WTC11 (cell line): ENCODE measurements at regions not wholly inside any gene's neighbourhood (a gene's known extent, or its start where the extent isn't known, plus 50 kb on each side); places are given as distances from the start of the nearest gene placed in this dataset.
"Not testable (repeated sequence)": the region's sequence is repeated elsewhere in the genome, so short reads cannot be mapped to it uniquely, and the experiment has no call there.

Experiments used
- ATAC-seq: fragments of 200-7000 bp; cut with Tn5 transposase; 2 replicates; pipeline ENCODE4 v1.10.0; 2021; ENCODE audit warnings: mild to moderate bottlenecking, moderate library complexity
- CTCF ChIA-PET: fragments of 300-600 bp; sonication (Branson Sonifier 250); formaldehyde crosslinking; loops from one replicate; lab custom pipeline; 2021; ENCODE audit warnings: antibody characterized with exemption; lab: Charles Lee
- POLR2A ChIA-PET: fragments of 350-600 bp; sonication (Branson Sonifier 250); formaldehyde crosslinking; loops from one replicate; lab custom pipeline; 2021; ENCODE audit warnings: antibody characterized with exemption; lab: Charles Lee
- DNase-seq: peaks from one replicate; pipeline ENCODE4 v3.0.0; 2021; ENCODE audit warnings: low spot score
- H3K27ac Mint-ChIP-seq: 2 replicates; pipeline ENCODE4 v1.8.0; 2021; ENCODE audit warnings: mixed read lengths
- H3K27me3 Mint-ChIP-seq: 2 replicates; pipeline ENCODE4 v1.8.0; 2021; ENCODE audit warnings: low read depth, mild to moderate bottlenecking, moderate library complexity, mixed read lengths
- H3K36me3 Mint-ChIP-seq: 2 replicates; pipeline ENCODE4 v1.8.0; 2021; ENCODE audit warnings: mixed read lengths
- H3K4me1 Mint-ChIP-seq: 2 replicates; pipeline ENCODE4 v1.8.0; 2022; ENCODE audit warnings: mixed read lengths
- H3K4me3 Mint-ChIP-seq: 2 replicates; pipeline ENCODE4 v1.8.0; 2021; ENCODE audit warnings: mild to moderate bottlenecking, moderate library complexity, mixed read lengths
- H3K9me3 Mint-ChIP-seq: 2 replicates; pipeline ENCODE4 v1.8.0; 2021; ENCODE audit warnings: mixed read lengths
- ATF6 ChIP-seq: sonication (generic); formaldehyde crosslinking; IDR thresholded peaks from 2 replicates; pipeline ENCODE4 v1.8.1; 2023; ENCODE audit warnings: mild to moderate bottlenecking, missing genetic modification reagents
- CDX4 ChIP-seq: fragments of 250-450 bp; sonication (Bioruptor Pico); IDR thresholded peaks from 2 replicates; pipeline ENCODE4 v1.9.0; 2021; ENCODE audit warnings: moderate library complexity, mild to moderate bottlenecking, inconsistent platforms, borderline replicate concordance
- HMGXB4 ChIP-seq: sonication (generic); formaldehyde crosslinking; IDR thresholded peaks from 2 replicates; pipeline ENCODE4 v1.8.1; 2023; ENCODE audit warnings: mild to moderate bottlenecking, moderate library complexity, missing genetic modification reagents
- JAZF1 ChIP-seq: fragments of 250-450 bp; sonication (Bioruptor Pico); IDR thresholded peaks from 2 replicates; pipeline ENCODE4 v1.9.0; 2021; ENCODE audit warnings: moderate library complexity, mild to moderate bottlenecking, inconsistent platforms
- MAX ChIP-seq: sonication (generic); formaldehyde crosslinking; IDR thresholded peaks from 2 replicates; pipeline ENCODE4 v1.8.0; 2022; ENCODE audit warnings: mild to moderate bottlenecking, missing genetic modification reagents
- MLX ChIP-seq: sonication (generic); formaldehyde crosslinking; IDR thresholded peaks from 2 replicates; pipeline ENCODE4 v1.8.1; 2023; ENCODE audit warnings: mild to moderate bottlenecking, missing genetic modification reagents, moderate library complexity
- NR2C2 ChIP-seq: sonication (generic); formaldehyde crosslinking; IDR thresholded peaks from 2 replicates; pipeline ENCODE4 v1.8.0; 2022; ENCODE audit warnings: mild to moderate bottlenecking, missing genetic modification reagents
- OVOL2 ChIP-seq: fragments of 250-450 bp; sonication (Bioruptor Pico); IDR thresholded peaks from 2 replicates; pipeline ENCODE4 v1.9.0; 2021; ENCODE audit warnings: mild to moderate bottlenecking, borderline replicate concordance
- PRDM15 ChIP-seq: sonication (generic); formaldehyde crosslinking; IDR thresholded peaks from 2 replicates; pipeline ENCODE4 v1.8.0; 2022; ENCODE audit warnings: missing genetic modification reagents
- PRRX2 ChIP-seq: fragments of 250-450 bp; sonication (Bioruptor Pico); IDR thresholded peaks from 2 replicates; pipeline ENCODE4 v1.8.0; 2021; ENCODE audit warnings: mild to moderate bottlenecking
- RELA ChIP-seq: sonication (generic); formaldehyde crosslinking; IDR thresholded peaks from 2 replicates; pipeline ENCODE4 v1.8.1; 2022; ENCODE audit warnings: missing genetic modification reagents, mild to moderate bottlenecking, borderline replicate concordance
- SMAD3 ChIP-seq: sonication (generic); formaldehyde crosslinking; IDR thresholded peaks from 2 replicates; pipeline ENCODE4 v1.8.0; 2022; ENCODE audit warnings: missing genetic modification reagents, mild to moderate bottlenecking, borderline replicate concordance
- ZNF423 ChIP-seq: fragments of 250-450 bp; sonication (Bioruptor Pico); IDR thresholded peaks from 2 replicates; pipeline ENCODE4 v2.1.2; 2022; ENCODE audit warnings: mild to moderate bottlenecking, moderate library complexity
- ZSCAN18 ChIP-seq: fragments of 250-450 bp; sonication (Bioruptor Pico); IDR thresholded peaks from 2 replicates; pipeline ENCODE4 v2.1.2; 2022; ENCODE audit warnings: mild to moderate bottlenecking, moderate library complexity

GRCh38 chr6:11931296-11932035 is 80.6 kb upstream of the HIVEP1 start (continued):
- no peak for TF ChIP-seq PRDM15
- TF ChIP-seq HMGXB4 (CRISPR knock-in tag): no peak
- TF ChIP-seq, all 79 proteins: peak for 0

GRCh38 chr6:11930834-11931233 is 81.3 kb upstream of the HIVEP1 start:
- Mint-ChIP-seq H3K9me3 (peaks cover 16% of the 10 kb centered on the region), H3K36me3 (peaks cover 16% of the 10 kb centered on the region), H3K4me1 (peaks cover 12% of the 10 kb centered on the region)
- H3K27ac Mint-ChIP-seq, H3K4me3 Mint-ChIP-seq, ATAC-seq, POLR2A ChIA-PET, H3K27me3 Mint-ChIP-seq, DNase-seq: not testable (repeated sequence)
- CTCF ChIA-PET: interaction anchor here (0.7 to 1.1 kb wide), 2 partner anchors 16 to 61 kb away, joined by 3 read pairs; no protein-coding TSS in a partner anchor

- CTCF ChIA-PET: no interaction called here
- peaks cover 16% of the 10 kb centered on the region for H3K36me3 Mint-ChIP-seq
- H3K27me3 Mint-ChIP-seq: no peaks in the 10 kb centered on the region
- H3K4me3 Mint-ChIP-seq: no peak overlapping the region
- ATAC-seq: no peak
- POLR2A ChIA-PET: no interaction called here
- H3K9me3 Mint-ChIP-seq: peaks cover 14% of the 10 kb centered on the region
- DNase-seq: no peak
- peaks cover 15% of the 10 kb centered on the region for H3K4me1 Mint-ChIP-seq
- no peak overlapping the region for H3K27ac Mint-ChIP-seq
- TF ChIP-seq PRRX2 (CRISPR knock-in tag) (no peak), MAX (CRISPR knock-in tag) (no peak), JAZF1 (CRISPR knock-in tag) (no peak), OVOL2 (CRISPR knock-in tag) (no peak), MLX (CRISPR knock-in tag) (no peak), RELA (no peak), ZNF423 (no peak), SMAD3 (CRISPR knock-in tag) (no peak), ATF6 (CRISPR knock-in tag) (no peak), CDX4 (CRISPR knock-in tag) (no peak), NR2C2 (CRISPR knock-in tag) (no peak), ZSCAN18 (CRISPR knock-in tag) (no peak), HMGXB4 (CRISPR knock-in tag) (no peak), PRDM15 (no peak)
These were observed 81.9 kb upstream of the HIVEP1 start for GRCh38 chr6:11930240-11930639.
